Lung (tissue), 11 donors: ENCODE measurements at regions not wholly inside any gene's neighbourhood (a gene's known extent, or its start where the extent isn't known, plus 50 kb on each side); places are given as distances from the start of the nearest gene placed in this dataset.

ENCODE experiments used
- ATAC-seq: fragments of 200-7000 bp; cut with Tn5 transposase; one replicate; pipeline ENCODE4 v1.9.1; 2020; ENCODE audit warnings: moderate number of reproducible peaks; ENCODE audit not compliant: insufficient read depth, low FRiP score
- DNase-seq, 3 donors: peaks; one replicate each; pipeline ENCODE4 v3.0.0-alpha.2; 2013 to 2017
- H3K27ac ChIP-seq, 2 donors: one replicate each; pipeline ENCODE4 v1.5.1; 2013; ENCODE audit warnings: mild to moderate bottlenecking in 2 of 2, moderate library complexity in 2 of 2, control low read depth in 1 of 2, inconsistent platforms in 1 of 2, low read depth in 1 of 2, low read length in 1 of 2
- H3K27me3 ChIP-seq, 3 donors: one replicate each; pipeline ENCODE4 v1.5.1; 2013; ENCODE audit warnings: low read length in 2 of 3; ENCODE audit not compliant: control insufficient read depth in 3 of 3, insufficient read depth in 3 of 3
- H3K36me3 ChIP-seq, 4 donors: one replicate each; pipeline ENCODE4 v1.5.1; 2013; ENCODE audit warnings: low read length in 4 of 4, mild to moderate bottlenecking in 1 of 4, moderate library complexity in 1 of 4; ENCODE audit not compliant: control insufficient read depth in 4 of 4, insufficient read depth in 4 of 4
- H3K4me1 ChIP-seq, 5 donors: one replicate each; pipeline ENCODE4 v1.5.1; 2013; ENCODE audit warnings: low read length in 5 of 5, mild to moderate bottlenecking in 2 of 5, moderate library complexity in 1 of 5; ENCODE audit not compliant: control insufficient read depth in 5 of 5, insufficient read depth in 5 of 5
- H3K4me3 ChIP-seq: one replicate; pipeline ENCODE4 v1.5.1; 2013; ENCODE audit warnings: mild to moderate bottlenecking, control low read depth, moderate library complexity
- H3K9ac ChIP-seq, 2 donors: one replicate each; pipeline ENCODE4 v1.5.1; 2013; ENCODE audit warnings: low read length in 2 of 2, control low read depth in 1 of 2; ENCODE audit not compliant: insufficient read depth in 1 of 2
- H3K9me3 ChIP-seq, 4 donors: one replicate each; pipeline ENCODE4 v1.5.1; 2013; ENCODE audit warnings: low read length in 3 of 4, mild to moderate bottlenecking in 1 of 4, moderate library complexity in 1 of 4; ENCODE audit not compliant: control insufficient read depth in 4 of 4, insufficient read depth in 3 of 4
- WGBS, 2 donors: extraction: QIAGEN DNeasy Blood & Tissue Kit; methylation state at CpG; one replicate each; pipeline ENCODE4 v1.1.7; 2013; 5-methylcytosine and 5-hydroxymethylcytosine counted together
- TF ChIP-seq, protein P1 (sequence below): IDR thresholded peaks from 2 replicates; pipeline ENCODE4 v1.5.1; 2012; ENCODE audit warnings: mild to moderate bottlenecking; ENCODE audit errors: control extremely low read depth, extremely low read depth
- donor health status: control.
- donor health status: control.
- donor health status: Bipolar disorder and iron deficiency.
- donor health status: healthy.
- donor health status: DM: yes; HTN: yes; CAD: no.

DNA sequence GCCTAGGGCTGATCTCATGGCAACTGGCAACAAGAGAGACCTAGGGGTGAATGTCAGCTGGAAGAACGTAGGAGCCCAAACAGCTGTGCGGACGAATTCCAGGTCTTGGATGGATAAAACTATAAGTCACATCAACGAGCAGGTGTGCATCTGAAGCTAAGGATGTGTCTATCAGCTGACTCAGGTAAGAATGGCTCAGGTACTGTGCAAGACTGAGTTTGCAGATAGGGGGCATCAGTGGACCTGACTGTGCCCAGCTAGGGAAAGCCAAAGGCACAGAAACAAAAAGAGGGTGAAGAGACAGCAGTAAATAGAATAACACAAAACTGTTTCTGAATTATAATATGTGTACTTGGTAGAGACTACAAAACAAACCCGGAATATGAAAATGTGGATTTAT is 357.3 kb downstream of the ZEB2 start:
- Histone ChIP-seq H3K9me3 (no peaks in the 10 kb centered on the region), H3K4me3 (no peak overlapping the region), H3K9ac (no peak overlapping the region), H3K36me3 (no peaks in the 10 kb centered on the region), H3K4me1 (no peaks in the 10 kb centered on the region), H3K27ac (no peak overlapping the region), H3K27me3 (no peaks in the 10 kb centered on the region)
- 90 to 91% methylated on average over 5 of the region's 5 CpGs for WGBS, 2 donors
- DNase-seq (no peak), ATAC-seq (no peak)
- TF ChIP-seq, protein P1, sequence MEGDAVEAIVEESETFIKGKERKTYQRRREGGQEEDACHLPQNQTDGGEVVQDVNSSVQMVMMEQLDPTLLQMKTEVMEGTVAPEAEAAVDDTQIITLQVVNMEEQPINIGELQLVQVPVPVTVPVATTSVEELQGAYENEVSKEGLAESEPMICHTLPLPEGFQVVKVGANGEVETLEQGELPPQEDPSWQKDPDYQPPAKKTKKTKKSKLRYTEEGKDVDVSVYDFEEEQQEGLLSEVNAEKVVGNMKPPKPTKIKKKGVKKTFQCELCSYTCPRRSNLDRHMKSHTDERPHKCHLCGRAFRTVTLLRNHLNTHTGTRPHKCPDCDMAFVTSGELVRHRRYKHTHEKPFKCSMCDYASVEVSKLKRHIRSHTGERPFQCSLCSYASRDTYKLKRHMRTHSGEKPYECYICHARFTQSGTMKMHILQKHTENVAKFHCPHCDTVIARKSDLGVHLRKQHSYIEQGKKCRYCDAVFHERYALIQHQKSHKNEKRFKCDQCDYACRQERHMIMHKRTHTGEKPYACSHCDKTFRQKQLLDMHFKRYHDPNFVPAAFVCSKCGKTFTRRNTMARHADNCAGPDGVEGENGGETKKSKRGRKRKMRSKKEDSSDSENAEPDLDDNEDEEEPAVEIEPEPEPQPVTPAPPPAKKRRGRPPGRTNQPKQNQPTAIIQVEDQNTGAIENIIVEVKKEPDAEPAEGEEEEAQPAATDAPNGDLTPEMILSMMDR = peak; percentile 19

GRCh38 chr2:144161061-144161460 is 358.9 kb downstream of the ZEB2 start:
- Histone ChIP-seq H3K27me3 (no peaks in the 10 kb centered on the region), H3K4me3 (no peak overlapping the region), H3K4me1 (no peaks in the 10 kb centered on the region), H3K9ac (no peak overlapping the region), H3K36me3 (no peaks in the 10 kb centered on the region), H3K27ac (no peak overlapping the region), H3K9me3 (no peaks in the 10 kb centered on the region)
- no peak for DNase-seq
- WGBS, 2 donors = 87 to 95% methylated on average over 3 of the region's 3 CpGs
- ATAC-seq = no peak
- TF ChIP-seq, protein P1 = no peak

DNA sequence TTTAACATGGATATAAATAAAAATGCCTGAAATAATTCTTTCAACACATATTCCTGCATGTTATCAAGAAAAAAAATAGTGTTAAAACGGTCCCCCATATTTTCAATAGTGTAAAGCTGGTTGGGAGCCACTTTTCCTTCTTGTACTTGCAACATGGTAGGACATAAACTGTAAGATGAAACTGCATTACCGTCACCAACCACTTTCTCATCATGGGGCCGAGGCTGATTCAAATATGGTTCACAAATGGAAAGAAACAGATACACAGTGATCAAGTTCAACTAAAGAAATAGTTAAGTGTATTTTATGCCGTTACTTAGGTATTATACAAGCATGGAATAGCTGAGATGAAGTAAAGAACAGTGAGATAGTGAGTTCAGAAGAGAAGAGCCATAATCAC is 360.7 kb downstream of the ZEB2 start:
- H3K9ac ChIP-seq = no peak overlapping the region
- WGBS, 2 donors = 96 to 97% methylated on average over 4 of the region's 4 CpGs
- no peak overlapping the region for H3K27ac ChIP-seq
- H3K4me1 ChIP-seq = no peaks in the 10 kb centered on the region
- H3K27me3 ChIP-seq = no peaks in the 10 kb centered on the region
- no peak overlapping the region for H3K4me3 ChIP-seq
- TF ChIP-seq, protein P1 = no peak
- H3K36me3 ChIP-seq = no peaks in the 10 kb centered on the region
- no peaks in the 10 kb centered on the region for H3K9me3 ChIP-seq
- DNase-seq (no peak), ATAC-seq (no peak)

DNA sequence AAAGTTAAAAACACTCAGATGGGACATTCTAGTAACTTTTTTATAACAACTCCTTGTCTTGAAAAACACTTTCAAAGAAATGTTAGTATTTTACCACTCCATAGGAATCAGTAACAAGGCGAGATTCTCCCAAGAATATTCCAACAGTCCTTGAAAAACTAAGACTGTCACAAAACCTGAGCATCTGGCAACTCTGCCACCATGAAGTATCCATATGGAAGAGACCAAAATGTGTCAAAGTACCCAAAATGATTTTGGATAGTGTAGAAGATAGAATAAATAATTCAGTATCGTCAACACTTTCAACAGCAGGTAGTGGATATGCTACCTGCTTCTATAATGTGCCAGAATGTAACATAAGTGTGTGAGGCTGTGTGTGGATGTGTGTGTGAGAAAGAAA is 361.8 kb downstream of the ZEB2 start:
- Histone ChIP-seq H3K36me3 (no peaks in the 10 kb centered on the region), H3K9me3 (no peaks in the 10 kb centered on the region), H3K4me1 (no peaks in the 10 kb centered on the region), H3K4me3 (no peak overlapping the region), H3K27me3 (no peaks in the 10 kb centered on the region), H3K27ac (no peak overlapping the region), H3K9ac (no peak overlapping the region)
- 92 to 98% methylated on average over 2 of the region's 2 CpGs for WGBS, 2 donors
- TF ChIP-seq, protein P1 = no peak
- no peak for ATAC-seq
- no peak for DNase-seq
